ENCODE measurements at regions not wholly inside any gene's neighbourhood (a gene's known extent, or its start where the extent isn't known, plus 50 kb on each side); places are given as distances from the start of the nearest gene placed in this dataset.

DNA sequence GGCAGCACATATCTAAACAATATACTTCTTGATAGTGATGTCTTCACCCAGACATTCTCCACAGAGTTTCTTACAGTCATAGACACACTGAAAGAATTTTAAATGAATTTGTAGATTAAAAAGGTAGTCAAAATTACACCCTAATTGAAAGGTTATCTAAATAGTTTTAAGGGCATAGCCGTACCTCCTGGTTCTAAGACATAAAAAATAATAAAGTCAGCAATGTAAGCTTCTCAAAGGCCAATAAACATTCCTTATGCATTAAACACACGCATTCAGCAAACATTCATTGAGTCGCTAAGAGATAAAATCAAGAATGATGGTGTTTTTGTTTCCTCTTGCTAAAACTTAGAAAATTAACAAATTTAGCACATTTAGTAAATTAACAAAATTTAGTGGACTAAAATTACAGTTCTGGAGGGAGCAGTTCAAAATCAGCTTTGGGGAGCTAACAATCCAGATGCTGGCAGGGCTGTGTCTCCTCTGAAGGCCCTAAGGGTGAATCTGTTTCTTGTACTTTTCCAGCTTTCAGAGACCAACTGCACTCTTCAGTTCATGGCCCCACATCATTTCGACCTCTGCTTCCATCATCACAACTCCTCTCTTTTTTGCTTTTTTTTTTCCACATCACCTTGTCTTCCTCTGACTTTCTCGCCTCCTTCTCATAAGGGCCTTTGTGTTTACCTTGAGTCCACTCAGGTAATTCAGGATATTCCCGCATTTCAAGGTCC is 516.5 kb downstream of the DNAH5 start:
- DNase-seq (ENCODE audit: extremely low read depth, low read depth) = no peak
- no peak overlapping the region for H3K4me3 ChIP-seq (replicated peaks; ENCODE audit: low read depth, low read length)
- TF ChIP-seq, protein P1, sequence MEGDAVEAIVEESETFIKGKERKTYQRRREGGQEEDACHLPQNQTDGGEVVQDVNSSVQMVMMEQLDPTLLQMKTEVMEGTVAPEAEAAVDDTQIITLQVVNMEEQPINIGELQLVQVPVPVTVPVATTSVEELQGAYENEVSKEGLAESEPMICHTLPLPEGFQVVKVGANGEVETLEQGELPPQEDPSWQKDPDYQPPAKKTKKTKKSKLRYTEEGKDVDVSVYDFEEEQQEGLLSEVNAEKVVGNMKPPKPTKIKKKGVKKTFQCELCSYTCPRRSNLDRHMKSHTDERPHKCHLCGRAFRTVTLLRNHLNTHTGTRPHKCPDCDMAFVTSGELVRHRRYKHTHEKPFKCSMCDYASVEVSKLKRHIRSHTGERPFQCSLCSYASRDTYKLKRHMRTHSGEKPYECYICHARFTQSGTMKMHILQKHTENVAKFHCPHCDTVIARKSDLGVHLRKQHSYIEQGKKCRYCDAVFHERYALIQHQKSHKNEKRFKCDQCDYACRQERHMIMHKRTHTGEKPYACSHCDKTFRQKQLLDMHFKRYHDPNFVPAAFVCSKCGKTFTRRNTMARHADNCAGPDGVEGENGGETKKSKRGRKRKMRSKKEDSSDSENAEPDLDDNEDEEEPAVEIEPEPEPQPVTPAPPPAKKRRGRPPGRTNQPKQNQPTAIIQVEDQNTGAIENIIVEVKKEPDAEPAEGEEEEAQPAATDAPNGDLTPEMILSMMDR (IDR thresholded peaks at IDR 0.05; ENCODE audit: low read depth, low read length, missing control alignments) = no peak

DNA sequence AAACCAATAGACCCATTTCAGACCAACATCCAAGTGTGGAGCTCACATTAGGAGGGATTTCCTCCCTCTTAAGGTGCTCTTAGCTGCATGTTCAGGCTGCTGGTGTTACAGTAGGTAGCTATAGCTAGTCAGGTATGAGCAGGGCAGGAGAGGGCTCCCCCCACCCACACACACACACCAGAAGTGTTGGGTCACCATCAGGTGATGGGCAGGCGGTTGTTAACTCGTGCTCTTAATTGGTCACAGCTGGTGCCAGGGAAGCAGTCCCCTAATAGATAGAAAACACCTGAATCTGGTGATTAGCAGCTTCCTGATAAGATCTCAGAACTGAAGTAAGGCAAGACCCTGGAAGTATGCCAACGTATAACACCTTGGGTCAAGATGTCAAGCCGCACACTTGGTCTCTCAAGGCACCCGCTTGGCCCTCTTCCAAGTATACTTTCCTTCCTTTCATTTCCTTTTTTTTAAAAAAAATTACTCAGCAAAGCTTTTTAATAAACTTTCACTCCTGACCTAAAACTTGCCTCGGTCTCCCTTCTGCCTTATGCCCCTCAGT is 532.4 kb downstream of the DNAH5 start:
- no peak for DNase-seq (ENCODE audit: extremely low read depth, low read depth)
- TF ChIP-seq, protein P1 (IDR thresholded peaks at IDR 0.05; ENCODE audit: low read depth, low read length, missing control alignments) = no peak
- no peak overlapping the region for H3K4me3 ChIP-seq (replicated peaks; ENCODE audit: low read depth, low read length)

DNA sequence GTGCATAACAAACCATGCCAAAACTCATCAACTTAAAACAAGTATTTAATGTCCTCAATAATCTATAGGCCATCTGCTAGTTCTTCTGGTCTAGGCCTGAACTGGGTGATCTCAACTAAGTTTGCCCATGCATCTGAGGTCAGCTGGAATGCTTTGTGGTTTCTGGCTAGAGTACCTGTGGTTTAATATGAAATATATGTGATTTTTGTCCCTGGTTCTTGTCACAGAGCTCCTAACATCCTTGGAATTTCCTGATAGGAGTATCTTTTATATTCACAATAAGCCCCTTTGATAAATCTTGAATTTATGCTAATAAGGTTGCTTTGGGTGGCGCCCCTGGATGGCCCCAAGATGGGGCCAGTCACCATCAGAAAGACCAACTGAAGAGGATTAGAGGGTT is 535.9 kb downstream of the DNAH5 start:
- H3K4me3 ChIP-seq (replicated peaks; ENCODE audit: low read depth, low read length) = no peak overlapping the region
- DNase-seq (ENCODE audit: extremely low read depth, low read depth) = no peak
- TF ChIP-seq, protein P1 (IDR thresholded peaks at IDR 0.05; ENCODE audit: low read depth, low read length, missing control alignments) = no peak

DNA sequence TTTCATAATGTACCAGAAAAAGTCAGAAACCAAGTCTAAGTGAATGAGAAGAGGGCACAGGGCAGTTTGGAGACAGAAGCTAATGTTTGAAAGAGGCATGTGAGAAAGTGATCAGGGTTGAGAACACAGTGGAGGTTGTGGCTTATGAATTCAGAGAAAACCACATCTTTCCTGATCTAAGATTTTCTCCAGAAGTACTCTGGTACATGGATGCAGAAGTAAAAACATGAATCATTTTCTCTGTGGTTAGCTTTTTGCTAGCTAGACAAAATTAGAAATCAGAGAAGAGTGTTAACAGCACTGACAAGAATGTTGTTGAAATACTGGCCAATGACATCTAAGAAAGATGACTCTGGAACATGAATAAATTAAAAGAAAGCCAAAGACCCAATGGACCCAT is 541.1 kb downstream of the DNAH5 start:
- no peak for DNase-seq (ENCODE audit: extremely low read depth, low read depth)
- TF ChIP-seq, protein P1 (IDR thresholded peaks at IDR 0.05; ENCODE audit: low read depth, low read length, missing control alignments) = no peak
- no peak overlapping the region for H3K4me3 ChIP-seq (replicated peaks; ENCODE audit: low read depth, low read length)

DNA sequence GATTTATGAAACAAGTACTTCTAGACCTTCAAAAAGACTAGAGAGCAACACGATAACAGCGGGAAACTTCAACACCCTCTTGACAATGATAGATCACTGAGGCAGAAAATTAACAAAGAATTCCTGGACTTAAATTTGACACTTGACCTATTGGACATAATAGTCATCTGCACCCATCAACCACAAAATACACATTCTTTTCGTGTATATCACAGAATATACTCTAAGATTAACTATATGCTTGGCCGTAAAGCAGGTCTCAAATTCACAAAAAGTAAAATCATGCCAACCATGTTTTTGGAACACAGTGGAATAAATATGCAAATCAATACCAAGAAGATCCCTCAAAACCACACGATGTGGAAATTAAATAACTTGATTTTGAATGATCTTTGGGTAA is 559.4 kb downstream of the DNAH5 start:
- TF ChIP-seq, protein P1 (IDR thresholded peaks at IDR 0.05; ENCODE audit: low read depth, low read length, missing control alignments) = no peak
- H3K4me3 ChIP-seq (replicated peaks; ENCODE audit: low read depth, low read length) = no peak overlapping the region
- DNase-seq (ENCODE audit: extremely low read depth, low read depth) = no peak

DNA sequence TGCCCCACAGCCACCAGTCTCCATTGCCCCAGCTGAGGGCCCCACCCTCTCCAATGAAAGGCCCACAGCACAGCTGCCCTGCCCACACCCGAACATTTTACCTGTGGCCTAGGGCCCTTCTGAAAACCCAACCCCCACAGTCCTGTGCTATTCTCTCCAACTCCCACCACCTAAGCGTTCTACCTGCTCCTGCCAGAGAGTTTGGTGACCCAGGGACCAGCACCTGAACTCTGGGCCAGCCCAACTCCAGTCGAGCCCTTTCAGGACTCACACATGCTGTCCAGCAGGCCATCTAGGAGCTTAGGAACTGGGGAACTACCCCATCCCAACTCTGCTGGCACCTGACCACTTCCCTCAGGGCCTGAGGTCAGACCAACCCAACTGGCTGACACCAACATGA is 562.3 kb downstream of the DNAH5 start:
- TF ChIP-seq, protein P1 (IDR thresholded peaks at IDR 0.05; ENCODE audit: low read depth, low read length, missing control alignments) = no peak
- no peak for DNase-seq (ENCODE audit: extremely low read depth, low read depth)
- H3K4me3 ChIP-seq (replicated peaks; ENCODE audit: low read depth, low read length) = no peak overlapping the region
